Fibroblast of skin of left quadriceps (primary cell): ENCODE measurements at regions not wholly inside any gene's neighbourhood (a gene's known extent, or its start where the extent isn't known, plus 50 kb on each side); places are given as distances from the start of the nearest gene placed in this dataset.
A peak's percentile ranks its signal among the peaks of the same experiment; 100 is the strongest.
"Not testable (repeated sequence)": the region's sequence is repeated elsewhere in the genome, so short reads cannot be mapped to it uniquely, and the experiment has no call there.

ENCODE experiments used
- DNase-seq, 2 experiments: peaks; one replicate each; pipeline ENCODE4 v3.0.0-alpha.2; 2013; ENCODE audit warnings: low read depth in 2 of 2

DNA sequence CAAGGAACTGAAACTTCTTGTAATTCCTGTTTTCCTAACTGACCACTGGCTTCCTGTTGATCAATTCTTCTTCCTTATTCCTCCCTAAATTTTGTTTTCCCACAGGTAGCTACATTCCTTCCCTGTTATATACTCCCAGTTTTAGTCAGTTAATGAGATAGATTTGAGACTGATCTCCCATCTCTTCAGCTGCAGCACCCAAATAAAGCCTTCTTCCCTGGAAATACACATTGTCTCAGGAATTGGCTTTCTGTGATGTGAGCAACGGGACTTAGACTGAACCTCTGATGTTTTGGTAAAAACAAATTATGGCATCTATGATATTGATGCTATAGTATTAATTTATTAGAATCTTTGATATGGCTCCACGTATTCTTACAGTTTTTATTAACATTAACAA, 617.3 kb upstream of the ST8SIA4 start:
- DNase-seq: no peak

DNA sequence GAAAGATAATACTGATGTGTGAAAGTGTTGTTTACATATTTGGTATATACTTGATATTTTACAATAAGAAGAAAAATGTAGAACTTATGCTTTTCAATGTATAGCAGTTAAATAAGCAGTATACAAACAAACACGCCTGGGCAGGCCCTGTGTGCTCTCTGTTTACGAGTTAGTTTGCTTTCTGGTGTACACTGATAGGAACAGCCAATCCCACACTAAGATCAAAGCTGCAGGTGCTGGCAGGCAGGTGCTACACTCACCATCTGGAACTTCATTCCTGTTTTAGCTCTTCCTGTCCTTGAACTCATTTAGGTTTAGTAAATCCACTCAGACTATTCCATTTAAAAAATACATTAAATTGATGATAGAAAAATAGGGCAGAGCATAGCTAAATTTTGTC, 614.7 kb upstream of the ST8SIA4 start:
- DNase-seq: no peak

DNA sequence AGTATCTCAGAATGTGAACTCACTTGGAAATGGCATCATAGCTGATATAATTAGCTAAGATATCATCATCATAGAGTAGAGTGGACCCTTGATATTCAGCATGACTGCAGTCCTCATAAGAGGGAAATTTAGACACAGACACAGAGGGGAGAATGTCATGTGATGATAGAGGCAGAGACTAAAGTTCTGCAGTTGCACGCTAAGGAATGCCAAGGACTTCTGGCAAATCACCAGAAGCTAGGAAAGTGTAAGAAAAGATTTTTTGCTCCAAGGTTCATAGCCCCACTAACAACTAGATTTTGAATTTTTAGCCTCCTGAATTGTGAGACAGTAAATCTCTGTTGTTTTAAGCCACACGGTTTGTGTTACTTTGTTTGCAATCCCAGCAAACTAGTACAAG, 612.6 kb upstream of the ST8SIA4 start:
- no peak for DNase-seq

DNA sequence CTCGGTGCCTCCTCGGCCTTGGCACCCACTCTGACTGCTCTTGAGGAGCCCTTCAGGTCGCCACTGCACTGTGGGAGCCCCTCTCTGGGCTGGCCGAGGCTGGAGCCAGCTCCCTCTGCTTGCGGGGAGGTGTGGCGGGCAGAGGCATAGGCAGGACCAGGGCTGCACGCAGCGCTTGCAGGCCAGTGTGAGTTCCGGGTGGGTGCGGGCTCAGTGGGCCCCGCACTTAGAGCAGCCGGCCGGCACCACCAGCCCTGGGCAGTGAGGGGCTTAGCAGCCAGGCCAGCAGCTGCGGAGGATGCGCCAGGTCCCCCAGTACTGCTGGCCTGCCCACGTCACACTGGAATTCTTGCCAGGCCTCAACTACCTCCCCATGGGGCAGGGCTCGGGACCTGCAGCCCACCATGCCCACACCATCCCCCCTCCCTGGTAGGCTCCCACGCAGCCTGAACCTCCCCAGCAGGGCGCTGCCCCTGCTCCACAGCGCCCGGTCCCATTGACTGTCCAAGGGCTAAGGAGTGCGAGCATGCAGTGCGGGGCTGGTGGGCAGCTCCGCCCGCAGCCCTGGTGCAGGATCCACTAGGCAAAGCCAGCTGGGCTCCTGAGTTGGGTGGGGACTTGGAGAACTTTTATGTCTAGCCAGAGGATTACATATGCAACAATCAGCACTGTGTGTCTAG, 602.9 kb upstream of the ST8SIA4 start:
- DNase-seq: no peak

DNA sequence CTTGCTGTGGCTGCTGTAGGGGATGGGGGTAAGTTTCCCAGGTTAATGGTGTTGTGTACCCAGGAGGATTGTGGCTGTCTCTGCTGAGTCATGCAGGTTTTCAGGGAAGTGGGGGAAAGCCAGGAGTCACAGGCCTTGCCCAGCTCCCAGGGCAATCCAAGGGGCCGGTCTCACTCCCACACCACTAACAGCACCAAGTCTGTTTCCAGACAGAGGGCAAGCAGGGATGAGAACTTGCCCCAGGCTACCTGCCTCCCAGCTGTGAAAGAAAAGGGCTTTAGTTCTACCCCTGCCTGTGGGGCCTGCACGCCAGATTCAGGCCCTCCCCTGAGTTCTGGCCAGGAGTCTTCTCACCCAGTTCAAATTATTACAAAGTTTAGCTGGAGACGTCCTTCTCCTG, 579.8 kb upstream of the ST8SIA4 start:
- no peak for DNase-seq

DNA sequence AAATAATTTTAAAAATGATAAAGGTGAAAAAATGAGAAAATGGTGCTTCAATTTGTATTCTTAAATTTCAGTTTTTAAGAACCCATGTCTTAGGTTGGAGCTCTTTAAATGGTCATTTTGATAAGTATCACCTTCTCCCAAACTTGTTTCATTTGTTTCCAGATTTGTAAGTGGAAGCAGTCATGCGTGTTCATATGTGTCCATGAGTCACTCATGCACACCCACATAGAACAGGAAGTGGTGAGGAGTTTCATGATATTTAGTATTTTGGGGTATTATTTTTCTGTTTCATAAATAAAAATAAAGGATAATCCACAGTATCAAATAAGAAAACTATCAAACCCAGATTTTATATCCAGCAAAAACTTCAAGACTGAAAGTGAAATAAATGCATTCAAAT, 570.4 kb upstream of the ST8SIA4 start:
- peak in 1 of 2 experiments; percentile 1 for DNase-seq

DNA sequence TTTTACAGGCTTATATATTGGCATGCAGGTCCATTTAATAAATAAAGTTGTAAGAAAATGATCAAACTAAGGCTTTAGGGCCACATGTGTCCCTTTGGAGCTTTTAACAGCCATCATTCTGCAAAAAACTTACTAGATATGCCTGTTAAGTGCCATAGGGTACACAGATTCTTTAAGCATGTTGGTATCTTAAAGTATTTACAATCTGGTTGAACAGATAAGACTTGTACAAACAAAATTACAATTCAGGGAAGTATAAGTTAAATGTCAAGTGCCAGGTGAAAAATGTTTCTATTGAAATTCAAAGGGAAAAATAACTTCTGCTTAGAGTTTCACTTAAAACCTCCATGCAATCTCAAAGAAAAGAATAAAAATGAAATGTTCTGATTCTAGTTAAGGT, 558.4 kb upstream of the ST8SIA4 start:
- no peak for DNase-seq

- no peak for DNase-seq
Observed at GRCh38 chr5:101458587-101458986, 555.5 kb upstream of the ST8SIA4 start.

GRCh38 chr5:101455851-101456250, 552.8 kb upstream of the ST8SIA4 start:
- no peak for DNase-seq

- no peak for DNase-seq
Observed at GRCh38 chr5:101455048-101455447, 552.0 kb upstream of the ST8SIA4 start.

DNA sequence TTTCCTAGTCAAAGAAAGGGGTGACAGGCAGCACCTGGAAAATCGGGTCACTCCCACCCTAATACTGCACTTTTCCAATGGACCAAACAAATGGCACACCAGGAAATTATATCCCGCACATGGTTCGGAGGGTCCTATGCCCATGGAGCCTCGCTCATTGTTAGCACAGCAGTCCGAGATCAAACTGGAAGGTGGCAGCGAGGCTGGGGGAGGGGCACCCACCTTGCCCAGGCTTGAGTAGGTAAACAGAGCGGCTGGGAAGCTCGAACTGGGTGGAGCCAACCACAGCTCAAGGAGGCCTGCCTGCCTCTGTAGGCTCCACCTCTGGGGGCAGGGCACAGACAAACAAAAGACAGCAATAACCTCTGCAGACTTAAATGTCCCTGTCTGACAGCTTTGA, 539.2 kb upstream of the ST8SIA4 start:
- DNase-seq: not testable (repeated sequence)

- DNase-seq: no peak
Observed at GRCh38 chr5:101440173-101440572, 537.1 kb upstream of the ST8SIA4 start.

- no peak for DNase-seq
Observed at GRCh38 chr5:101437351-101437750, 534.3 kb upstream of the ST8SIA4 start.

- DNase-seq: no peak
Observed at GRCh38 chr5:101435768-101436167, 532.7 kb upstream of the ST8SIA4 start.

DNA sequence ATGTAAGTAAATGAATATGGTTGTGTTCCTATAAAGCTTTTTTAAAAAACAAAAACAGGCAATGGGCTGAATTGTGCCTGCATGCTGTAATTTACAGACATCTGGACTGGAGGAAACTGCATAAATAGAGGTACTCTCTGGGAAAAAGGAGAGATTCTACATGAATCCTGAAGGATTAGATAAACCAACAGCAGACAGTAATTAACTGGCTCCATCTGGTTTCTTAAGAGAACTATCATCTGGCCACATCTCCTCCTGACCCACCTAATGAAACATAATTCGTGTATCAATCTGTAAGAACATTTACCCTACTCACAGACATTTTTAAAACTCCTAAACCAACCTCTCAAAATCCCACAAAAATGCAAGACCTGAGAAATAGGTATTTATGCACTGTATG, 528.1 kb upstream of the ST8SIA4 start:
- no peak for DNase-seq

DNA sequence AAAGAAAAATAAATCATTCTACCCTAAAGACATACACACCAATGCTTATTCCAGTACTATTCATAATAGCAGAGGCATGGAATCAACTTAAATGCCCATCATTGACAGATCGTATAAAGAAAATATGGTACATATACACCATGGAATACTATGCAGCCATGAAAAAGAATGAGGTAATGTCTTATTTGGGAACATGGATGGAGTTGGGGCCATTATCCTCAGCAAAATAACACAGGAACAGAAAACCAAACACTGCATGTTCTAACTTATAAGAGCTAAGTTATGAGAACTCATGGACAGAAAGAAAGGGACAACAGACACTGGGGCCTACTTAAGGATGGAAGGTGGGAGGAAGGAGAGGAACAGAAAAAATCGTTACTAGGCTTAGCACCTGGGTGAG, 527.5 kb upstream of the ST8SIA4 start:
- no peak for DNase-seq

GRCh38 chr5:101429241-101429640, 526.2 kb upstream of the ST8SIA4 start:
- peak; percentile 75 to 80 for DNase-seq

DNA sequence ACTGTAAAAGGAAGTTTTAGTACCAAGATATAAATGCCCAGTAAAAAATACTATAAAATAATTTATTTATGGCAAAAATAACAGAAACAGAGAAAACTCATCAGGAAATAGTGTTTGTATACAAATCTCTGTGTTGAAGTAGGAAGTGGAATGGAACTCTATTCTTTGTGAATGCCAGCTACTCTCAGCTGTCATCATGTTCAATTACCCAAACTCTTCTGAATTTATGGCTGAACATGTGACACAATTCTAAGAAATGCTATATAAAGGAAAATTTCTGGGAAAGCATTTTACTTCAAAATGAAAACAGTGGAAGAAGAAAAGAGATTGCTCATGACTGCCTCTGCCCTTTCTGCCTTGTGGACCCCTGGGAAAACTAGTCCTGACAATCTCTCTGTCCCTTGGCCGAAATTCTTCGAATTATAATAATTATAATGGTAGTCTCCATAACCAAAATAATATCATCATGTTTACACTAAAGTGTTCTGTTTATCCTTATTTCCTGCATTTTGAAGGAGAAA, 522.3 kb upstream of the ST8SIA4 start:
- peak; percentile 61 to 62 for DNase-seq

GRCh38 chr5:101424530-101425175, 521.6 kb upstream of the ST8SIA4 start:
- peak; percentile 80 for DNase-seq

DNA sequence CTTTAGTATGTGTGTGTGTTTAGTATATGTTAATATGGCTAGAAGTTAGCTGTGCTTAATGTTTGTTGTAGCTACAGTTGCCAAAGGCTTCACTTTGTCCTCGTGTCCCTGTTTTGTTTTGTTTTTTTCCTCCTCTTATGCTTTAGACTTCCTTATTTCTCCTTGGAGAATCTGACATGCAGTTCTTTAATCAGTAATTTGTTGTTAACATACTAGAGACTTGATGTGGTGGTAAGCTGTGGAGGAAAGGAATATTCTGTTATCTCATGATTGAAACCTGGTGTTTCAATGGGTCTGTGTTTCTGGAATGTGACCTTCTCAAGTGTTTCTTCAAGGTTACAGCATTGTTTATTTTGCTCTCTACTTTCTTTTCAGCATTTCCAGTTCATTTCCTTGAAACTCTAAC, 515.6 kb upstream of the ST8SIA4 start:
- no peak for DNase-seq

DNA sequence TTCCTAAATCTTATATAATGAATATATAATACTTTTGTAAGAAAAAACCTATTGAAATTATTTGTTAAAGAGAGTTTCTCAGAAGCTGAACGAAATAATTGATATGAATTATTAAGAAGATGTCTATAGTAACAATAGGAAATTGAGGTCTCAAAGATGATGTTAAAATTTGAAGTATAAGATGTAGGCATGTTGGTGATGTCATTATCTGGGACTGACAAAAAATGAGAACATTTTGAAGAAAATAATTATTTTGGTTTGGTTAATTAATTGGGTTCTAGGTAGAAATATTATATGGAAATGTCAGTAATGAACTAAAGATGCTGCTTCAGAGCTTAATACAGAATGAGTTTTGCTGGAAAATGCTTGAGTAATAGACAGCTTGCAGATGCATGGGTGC, 501.4 kb upstream of the ST8SIA4 start:
- DNase-seq: no peak

GRCh38 chr5:101393795-101394450, 490.8 kb upstream of the ST8SIA4 start:
- peak; percentile 7 to 8 for DNase-seq
